PC-3 (cell line): ENCODE measurements at regions not wholly inside any gene's neighbourhood (a gene's known extent, or its start where the extent isn't known, plus 50 kb on each side); places are given as distances from the start of the nearest gene placed in this dataset.

Experiments
- CTCF ChIP-seq: fragments of 300-600 bp; sonication (generic); conservative IDR thresholded peaks from 2 replicates; pipeline ENCODE4 v1.5.1; 2017; ENCODE audit warnings: antibody characterized with exemption, low read depth, mild to moderate bottlenecking, low read length
- EZH2 ChIP-seq: fragments of 300-600 bp; sonication (generic); IDR thresholded peaks from one replicate; pipeline ENCODE4 v1.6.1; 2017; ENCODE audit warnings: antibody characterized with exemption, mild to moderate bottlenecking, low read length; ENCODE audit not compliant: unreplicated experiment

GRCh38 chr5:67331296-67331925 lies 134.8 kb upstream of the CD180 start:
- TF ChIP-seq CTCF (no peak), EZH2 (no peak)
